Tibial artery (tissue), 4 donors: ENCODE measurements at regions not wholly inside any gene's neighbourhood (a gene's known extent, or its start where the extent isn't known, plus 50 kb on each side); places are given as distances from the start of the nearest gene placed in this dataset.

Experiments used
- DNase-seq, 2 donors: peaks; one replicate each; pipeline ENCODE4 v3.0.0-alpha.2; 2019
- H3K27ac ChIP-seq, 2 donors: fragments of 200-600 bp; sonication (generic) in 1 of 2; 1 replicate in 1 of 2; 2 replicates in 1 of 2; pipeline ENCODE4 v1.5.1; 2018 to 2019; ENCODE audit warnings: mild to moderate bottlenecking in 1 of 2
- H3K27me3 ChIP-seq, 2 donors: fragments of 200-600 bp; sonication (generic) in 1 of 2; one replicate each; pipeline versions ENCODE4 v1.5.1 to v1.6.0; 2016 to 2019
- H3K36me3 ChIP-seq, 3 donors: fragments of 200-600 bp; sonication (generic) in 2 of 3; one replicate each; pipeline ENCODE4 v1.5.1; 2016 to 2019; ENCODE audit warnings: mild to moderate bottlenecking in 2 of 3
- H3K4me1 ChIP-seq, 4 donors: fragments of 200-600 bp; sonication (generic) in 2 of 4; 1 replicate in 3 of 4; 2 replicates in 1 of 4; pipeline ENCODE4 v1.5.1; 2016 to 2019
- H3K4me3 ChIP-seq, 2 donors: fragments of 200-600 bp; sonication (generic) in 1 of 2; 1 replicate in 1 of 2; 2 replicates in 1 of 2; pipeline ENCODE4 v1.5.1; 2018 to 2019; ENCODE audit warnings: mild to moderate bottlenecking in 2 of 2
- H3K9me3 ChIP-seq, 3 donors: fragments of 200-600 bp; sonication (generic) in 1 of 3; one replicate each; pipeline ENCODE4 v1.5.1; 2016 to 2019
- CTCF ChIP-seq, 2 experiments: fragments of 200-600 bp in 1 of 2; fragments of 450-650 bp in 1 of 2; IDR thresholded peaks; one replicate each; pipeline ENCODE4 v1.5.1; 2017 to 2019; ENCODE audit warnings: antibody characterized with exemption in 2 of 2, mild to moderate bottlenecking in 1 of 2, moderate library complexity in 1 of 2
- intact Hi-C: fragments of 100-400 bp; cut with DNase I; formaldehyde crosslinking; loops from one replicate; pipeline ENCODE4 v1.15.0; 2023; ENCODE audit warnings: low total_unique reads

GRCh38 chr6:37572334-37572733 lies 72.6 kb upstream of the CCDC167 start:
- Histone ChIP-seq H3K36me3 (no peaks in the 10 kb centered on the region), H3K27me3 (peaks cover 0 to 32% of the 10 kb centered on the region in 2 donors), H3K4me3 (no peak overlapping the region), H3K27ac (no peak overlapping the region), H3K4me1 (no peaks in the 10 kb centered on the region), H3K9me3 (no peaks in the 10 kb centered on the region)
- DNase-seq, result no peak
- intact Hi-C loops, result no loop called here
- TF ChIP-seq CTCF (IDR thresholded peaks at IDR 0.05), result no peak

- Histone ChIP-seq H3K4me3 (no peak overlapping the region), H3K36me3 (no peaks in the 10 kb centered on the region), H3K27ac (no peak overlapping the region), H3K9me3 (no peaks in the 10 kb centered on the region), H3K27me3 (peaks cover 0 to 40% of the 10 kb centered on the region in 2 donors), H3K4me1 (peaks cover 0 to 10% (median 7%) of the 10 kb centered on the region in 4 donors)
- no peak for DNase-seq
- TF ChIP-seq CTCF (IDR thresholded peaks at IDR 0.05), result no peak
- intact Hi-C loops, result no loop called here
Measured at GRCh38 chr6:37570482-37571133, 70.9 kb upstream of the CCDC167 start.

GRCh38 chr6:37569743-37570481 lies 70.2 kb upstream of the CCDC167 start:
- TF ChIP-seq CTCF (IDR thresholded peaks at IDR 0.05), result no peak
- Histone ChIP-seq H3K9me3 (no peaks in the 10 kb centered on the region), H3K4me3 (no peak overlapping the region), H3K36me3 (no peaks in the 10 kb centered on the region), H3K4me1 (peaks cover 0 to 17% (median 10%) of the 10 kb centered on the region in 4 donors), H3K27me3 (peaks cover 0 to 43% of the 10 kb centered on the region in 2 donors), H3K27ac (no peak overlapping the region)
- intact Hi-C loops, result no loop called here
- no peak for DNase-seq

GRCh38 chr6:37569317-37569716 lies 69.6 kb upstream of the CCDC167 start:
- intact Hi-C loops, result no loop called here

GRCh38 chr6:37566950-37567349 lies 67.3 kb upstream of the CCDC167 start:
- peaks cover 0 to 44% of the 10 kb centered on the region in 2 donors for H3K27me3 ChIP-seq
- TF ChIP-seq CTCF (IDR thresholded peaks at IDR 0.05), result no peak

More at GRCh38 chr6:37569317-37569716, 69.6 kb upstream of the CCDC167 start:
- no peak overlapping the region for H3K27ac ChIP-seq
- DNase-seq, result no peak
- no peaks in the 10 kb centered on the region for H3K9me3 ChIP-seq
- no peaks in the 10 kb centered on the region for H3K36me3 ChIP-seq
- H3K27me3 ChIP-seq, result peaks cover 0 to 44% of the 10 kb centered on the region in 2 donors
- no peak for TF ChIP-seq CTCF (IDR thresholded peaks at IDR 0.05)
- H3K4me3 ChIP-seq, result no peak overlapping the region
- peaks cover 0 to 22% (median 10%) of the 10 kb centered on the region in 4 donors for H3K4me1 ChIP-seq

More at GRCh38 chr6:37566950-37567349, 67.3 kb upstream of the CCDC167 start:
- intact Hi-C loops, result no loop called here
- Histone ChIP-seq H3K27ac (no peak overlapping the region), H3K4me3 (no peak overlapping the region), H3K36me3 (no peaks in the 10 kb centered on the region), H3K9me3 (no peaks in the 10 kb centered on the region), H3K4me1 (peaks cover 0 to 22% (median 10%) of the 10 kb centered on the region in 4 donors)
- DNase-seq, result no peak
